ENCODE measurements at regions not wholly inside any gene's neighbourhood (a gene's known extent, or its start where the extent isn't known, plus 50 kb on each side); places are given as distances from the start of the nearest gene placed in this dataset.

- CTCF ChIA-PET = no interaction called here
- no peak overlapping the region for H3K4me3 ChIP-seq (ENCODE audit: low read depth, low read length)
- POLR2A ChIA-PET = no interaction called here
- TF ChIP-seq, protein P1, sequence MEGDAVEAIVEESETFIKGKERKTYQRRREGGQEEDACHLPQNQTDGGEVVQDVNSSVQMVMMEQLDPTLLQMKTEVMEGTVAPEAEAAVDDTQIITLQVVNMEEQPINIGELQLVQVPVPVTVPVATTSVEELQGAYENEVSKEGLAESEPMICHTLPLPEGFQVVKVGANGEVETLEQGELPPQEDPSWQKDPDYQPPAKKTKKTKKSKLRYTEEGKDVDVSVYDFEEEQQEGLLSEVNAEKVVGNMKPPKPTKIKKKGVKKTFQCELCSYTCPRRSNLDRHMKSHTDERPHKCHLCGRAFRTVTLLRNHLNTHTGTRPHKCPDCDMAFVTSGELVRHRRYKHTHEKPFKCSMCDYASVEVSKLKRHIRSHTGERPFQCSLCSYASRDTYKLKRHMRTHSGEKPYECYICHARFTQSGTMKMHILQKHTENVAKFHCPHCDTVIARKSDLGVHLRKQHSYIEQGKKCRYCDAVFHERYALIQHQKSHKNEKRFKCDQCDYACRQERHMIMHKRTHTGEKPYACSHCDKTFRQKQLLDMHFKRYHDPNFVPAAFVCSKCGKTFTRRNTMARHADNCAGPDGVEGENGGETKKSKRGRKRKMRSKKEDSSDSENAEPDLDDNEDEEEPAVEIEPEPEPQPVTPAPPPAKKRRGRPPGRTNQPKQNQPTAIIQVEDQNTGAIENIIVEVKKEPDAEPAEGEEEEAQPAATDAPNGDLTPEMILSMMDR (IDR thresholded peaks at IDR 0.05; ENCODE audit: insufficient read depth, low read length, missing control alignments) = no peak
- no peak for DNase-seq (ENCODE audit: low read depth, low spot score)
These were observed 69.3 kb downstream of the ADRA2A start for GRCh38 chr10:111146025-111146640.

DNA sequence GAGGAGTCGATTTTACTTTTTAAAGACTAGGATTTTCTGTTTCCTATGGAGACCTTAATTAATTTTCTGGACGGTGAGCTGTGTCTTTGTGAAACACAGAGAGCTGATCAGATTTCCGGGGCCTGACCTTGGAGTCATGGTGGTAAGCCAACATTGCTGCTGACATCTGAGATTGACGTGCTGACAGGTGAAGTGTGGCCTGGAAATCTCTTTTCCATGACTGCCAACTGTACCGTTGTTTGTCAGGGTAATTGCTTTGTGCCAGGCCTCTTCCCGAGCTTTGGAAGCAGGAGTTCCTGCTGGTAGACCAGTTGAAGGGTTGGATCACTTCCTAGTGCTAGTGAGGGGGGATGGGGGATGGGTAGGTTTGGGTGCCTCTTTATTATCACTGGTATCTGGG, 71.2 kb downstream of the ADRA2A start:
- CTCF ChIA-PET = no interaction called here
- TF ChIP-seq, protein P1 (IDR thresholded peaks at IDR 0.05; ENCODE audit: insufficient read depth, low read length, missing control alignments) = no peak
- DNase-seq (ENCODE audit: low read depth, low spot score) = no peak
- POLR2A ChIA-PET = no interaction called here
- no peak overlapping the region for H3K4me3 ChIP-seq (ENCODE audit: low read depth, low read length)

DNA sequence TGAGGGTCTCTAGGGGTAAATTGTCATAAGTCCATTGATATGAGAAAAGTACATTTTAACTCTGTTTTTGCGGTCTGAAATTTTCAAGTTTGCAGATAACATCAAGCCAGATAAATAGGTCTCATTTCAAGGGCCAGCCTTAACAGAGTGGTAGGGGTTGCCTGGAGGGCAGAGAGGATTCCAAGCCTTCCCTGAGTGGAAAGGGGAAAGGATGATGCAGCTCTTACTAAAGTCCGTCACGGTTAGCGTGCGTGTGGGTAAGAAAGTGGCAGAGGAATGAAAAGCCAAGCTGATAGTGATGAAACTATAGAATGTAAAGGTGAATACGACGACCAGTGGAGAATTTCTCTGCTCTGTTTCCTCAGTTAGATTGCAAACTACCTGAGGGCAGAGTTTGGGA, 71.6 kb downstream of the ADRA2A start:
- CTCF ChIA-PET = no interaction called here
- POLR2A ChIA-PET = no interaction called here
- TF ChIP-seq, protein P1 (IDR thresholded peaks at IDR 0.05; ENCODE audit: insufficient read depth, low read length, missing control alignments) = no peak
- DNase-seq (ENCODE audit: low read depth, low spot score) = no peak
- H3K4me3 ChIP-seq (ENCODE audit: low read depth, low read length) = no peak overlapping the region

DNA sequence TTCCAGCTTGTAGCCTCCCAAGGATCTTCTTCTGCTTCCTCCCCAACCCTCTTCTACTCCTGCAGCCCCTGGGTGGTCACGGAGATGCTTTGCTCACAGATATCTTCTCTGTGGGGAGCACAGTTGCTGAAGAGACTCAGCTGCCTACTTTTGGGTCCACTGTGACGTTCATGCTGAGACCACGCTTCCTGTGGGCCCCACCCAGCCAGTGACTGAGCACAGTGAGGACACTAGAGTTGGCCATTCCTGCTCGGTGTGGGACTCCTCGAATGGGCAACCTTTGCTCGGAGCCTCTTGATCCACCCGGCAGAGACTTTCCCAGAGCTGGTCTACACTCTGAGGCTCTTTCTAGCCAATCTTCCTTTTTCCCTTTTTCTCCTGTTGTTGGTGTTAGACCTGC, 73.9 kb downstream of the ADRA2A start:
- H3K4me3 ChIP-seq (ENCODE audit: low read depth, low read length) = no peak overlapping the region
- POLR2A ChIA-PET = no interaction called here
- TF ChIP-seq, protein P1 (IDR thresholded peaks at IDR 0.05; ENCODE audit: insufficient read depth, low read length, missing control alignments) = no peak
- DNase-seq (ENCODE audit: low read depth, low spot score) = no peak
- CTCF ChIA-PET = no interaction called here

DNA sequence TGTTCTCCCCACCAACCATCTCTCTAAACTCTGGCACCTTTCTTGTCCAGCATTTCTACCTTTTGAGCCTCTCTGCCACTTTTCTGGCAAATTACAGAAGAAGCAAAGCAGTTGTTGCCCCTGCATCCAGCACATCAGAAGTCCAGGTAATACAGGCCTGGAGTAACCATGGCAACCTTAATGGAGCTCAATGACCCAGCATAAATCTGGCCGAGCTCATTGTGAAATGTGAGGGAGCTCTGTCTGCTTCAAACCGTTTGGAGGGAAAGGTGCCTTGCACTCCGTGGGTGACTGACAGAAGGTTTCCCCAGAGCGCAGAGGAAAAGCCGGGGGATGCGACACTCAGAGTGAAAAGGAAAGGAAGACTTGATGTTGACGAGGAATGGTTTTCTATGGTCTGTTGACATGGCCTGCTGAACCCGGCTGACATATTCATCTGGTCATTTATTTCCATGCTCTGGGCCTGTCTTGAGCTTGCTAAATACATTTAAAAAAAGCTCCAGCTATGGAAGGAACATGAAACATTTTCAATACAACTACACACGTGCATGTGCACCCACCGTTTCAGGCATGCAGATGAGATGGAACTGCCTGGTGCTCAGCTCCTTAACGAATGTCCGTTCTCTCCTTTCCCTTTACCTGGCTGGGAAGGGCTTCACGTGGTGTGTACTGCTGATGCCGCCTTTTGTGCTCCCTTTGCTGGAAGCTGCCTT, 74.9 kb downstream of the ADRA2A start:
- H3K4me3 ChIP-seq (ENCODE audit: low read depth, low read length) = no peak overlapping the region
- TF ChIP-seq, protein P1 (IDR thresholded peaks at IDR 0.05; ENCODE audit: insufficient read depth, low read length, missing control alignments) = no peak
- POLR2A ChIA-PET = no interaction called here
- no peak for DNase-seq (ENCODE audit: low read depth, low spot score)
- CTCF ChIA-PET = no interaction called here

- POLR2A ChIA-PET = no interaction called here
- TF ChIP-seq, protein P1 (IDR thresholded peaks at IDR 0.05; ENCODE audit: insufficient read depth, low read length, missing control alignments) = no peak
- no peak for DNase-seq (ENCODE audit: low read depth, low spot score)
- CTCF ChIA-PET = no interaction called here
- H3K4me3 ChIP-seq (ENCODE audit: low read depth, low read length) = no peak overlapping the region
These were observed 79.9 kb downstream of the ADRA2A start for GRCh38 chr10:111156754-111157153.

All from AG04449 (cell line).